GM12878 (cell line): ENCODE measurements at regions not wholly inside any gene's neighbourhood (a gene's known extent, or its start where the extent isn't known, plus 50 kb on each side); places are given as distances from the start of the nearest gene placed in this dataset.

Source experiments
- ATAC-seq: fragments of 200-7000 bp; cut with Tn5 transposase; 3 replicates; pipeline ENCODE4 v1.9.1; 2020; ENCODE audit warnings: mild to moderate bottlenecking, moderate library complexity
- BruUV-seq: library from RNA; stranded (reverse); fragments of 400-500 nt; replicated peaks from 2 replicates; lab custom pipeline; 2021; lab: Mats Ljungman, UMichigan
- CTCF ChIA-PET: fragments of 300-600 bp; sonication (Branson Sonifier 250); formaldehyde crosslinking; extraction: SDS; loops from one replicate; lab custom pipeline; 2021; ENCODE audit warnings: inconsistent platforms; lab: Yijun Ruan, JAX
- POLR2A ChIA-PET: fragments of 350-600 bp; formaldehyde crosslinking; extraction: SDS; loops from one replicate; lab custom pipeline; 2021; ENCODE audit warnings: inconsistent platforms; lab: Charles Lee
- RAD21 ChIA-PET: fragments of 300-600 bp; sonication (Branson Sonifier 250); formaldehyde crosslinking; loops from one replicate; lab custom pipeline; 2023; ENCODE audit warnings: antibody characterized with exemption; ENCODE audit not compliant: unreplicated experiment; lab: Charles Lee
- SMC1A ChIA-PET: fragments of 300-600 bp; sonication (Branson Sonifier 250); formaldehyde crosslinking; loops from one replicate; lab custom pipeline; 2023; ENCODE audit not compliant: unreplicated experiment, uncharacterized antibody; lab: Charles Lee
- DNase-seq: peaks from one replicate; pipeline ENCODE4 v3.0.0-alpha.2; 2011; ENCODE audit warnings: low read depth, low spot score
- FAIRE-seq: peaks from 3 replicates; lab custom pipeline; 2011; peaks lifted over from hg19 to GRCh38; lab: Jason Lieb, UNC
- H2AFZ ChIP-seq: 2 replicates; pipeline ENCODE4 v1.6.0; 2011; ENCODE audit warnings: low read depth, low read length, control low read depth; ENCODE audit not compliant: control insufficient read depth
- H3K27ac ChIP-seq: 2 replicates; pipeline ENCODE4 v1.5.1; 2011; ENCODE audit warnings: control low read depth; ENCODE audit not compliant: control insufficient read depth, insufficient read depth
- H3K27me3 ChIP-seq, 2 experiments: replicated peaks in 1 of 2; 2 replicates each; pipeline versions ENCODE4 v1.6.0 to v1.6.1; 2011; ENCODE audit warnings: low read length in 1 of 2; ENCODE audit not compliant: control insufficient read depth in 2 of 2, insufficient read depth in 2 of 2
- H3K36me3 ChIP-seq, 2 experiments: 2 replicates each; pipeline ENCODE4 v1.5.1; 2011; ENCODE audit warnings: low read length in 1 of 2; ENCODE audit not compliant: control insufficient read depth in 2 of 2, insufficient read depth in 2 of 2
- H3K4me1 ChIP-seq: 2 replicates; pipeline ENCODE4 v1.6.1; 2011; ENCODE audit warnings: mild to moderate bottlenecking, low read length, moderate library complexity, mixed read lengths; ENCODE audit not compliant: control insufficient read depth, insufficient read depth
- H3K4me2 ChIP-seq: 2 replicates; pipeline ENCODE4 v1.6.0; 2011; ENCODE audit warnings: control low read depth; ENCODE audit not compliant: control insufficient read depth, insufficient read depth
- H3K4me3 ChIP-seq: fragments of 200-600 bp; sonication (generic); 2 replicates; pipeline ENCODE4 v1.5.1; 2016
- H3K79me2 ChIP-seq: 2 replicates; pipeline ENCODE4 v1.6.0; 2011; ENCODE audit warnings: low read length; ENCODE audit not compliant: control insufficient read depth, insufficient read depth
- H3K9ac ChIP-seq: 2 replicates; pipeline ENCODE4 v1.8.0; 2011; ENCODE audit warnings: low read length, control low read depth, mixed read lengths; ENCODE audit not compliant: control insufficient read depth, insufficient read depth
- H3K9me3 ChIP-seq: replicated peaks from 3 replicates; pipeline ENCODE4 v1.5.1; 2011; ENCODE audit warnings: mild to moderate bottlenecking, low read length; ENCODE audit not compliant: control insufficient read depth, insufficient read depth
- H4K20me1 ChIP-seq: 2 replicates; pipeline ENCODE4 v1.6.0; 2011; ENCODE audit not compliant: control insufficient read depth, insufficient read depth
- ATF7 ChIP-seq: fragments of 450-650 bp; IDR thresholded peaks from 2 replicates; pipeline ENCODE4 v1.6.1; 2016; ENCODE audit warnings: low read depth, mild to moderate bottlenecking
- GABPA ChIP-seq: IDR thresholded peaks from 2 replicates; pipeline ENCODE4 v1.6.1; 2014; ENCODE audit warnings: antibody characterized with exemption, low read depth, mild to moderate bottlenecking, inconsistent platforms
- GATAD2B ChIP-seq: fragments of 450-650 bp; conservative IDR thresholded peaks from 2 replicates; pipeline ENCODE4 v1.6.1; 2017; ENCODE audit warnings: low read depth, mild to moderate bottlenecking, moderate library complexity
- IKZF1 ChIP-seq: fragments of 450-650 bp; conservative IDR thresholded peaks from 2 replicates; pipeline ENCODE4 v1.6.1; 2017; ENCODE audit warnings: antibody characterized with exemption, mild to moderate bottlenecking
- NFXL1 ChIP-seq: fragments of 450-650 bp; IDR thresholded peaks from 2 replicates; pipeline ENCODE4 v1.6.1; 2017; ENCODE audit warnings: antibody characterized with exemption, mild to moderate bottlenecking, borderline replicate concordance
- NR2C1 ChIP-seq: fragments of 450-650 bp; IDR thresholded peaks from 2 replicates; pipeline ENCODE4 v1.6.1; 2017; ENCODE audit warnings: antibody characterized with exemption, mild to moderate bottlenecking, moderate library complexity
- RBBP5 ChIP-seq: fragments of 200-600 bp; sonication (generic); conservative IDR thresholded peaks from 2 replicates; pipeline ENCODE4 v1.6.1; 2016
- WRNIP1 ChIP-seq: IDR thresholded peaks from 2 replicates; pipeline ENCODE4 v1.6.1; 2011; ENCODE audit warnings: low read depth, low read length, improper control_type of control experiment, borderline replicate concordance
- ZSCAN29 ChIP-seq: fragments of 450-650 bp; IDR thresholded peaks from 2 replicates; pipeline ENCODE4 v1.6.1; 2017; ENCODE audit warnings: mild to moderate bottlenecking, moderate library complexity
- ZZZ3 ChIP-seq: IDR thresholded peaks from 2 replicates; pipeline ENCODE4 v1.6.1; 2011; ENCODE audit warnings: low read depth; ENCODE audit not compliant: control insufficient read depth, insufficient read length
- in situ Hi-C: fragments of 300-500 bp; cut with MboI; formaldehyde crosslinking; loops from 9 replicates; pipeline ENCODE4 v1.14.3; 2018; ENCODE audit warnings: mixed read lengths
- intact Hi-C: fragments of 100-400 bp; cut with micrococcal nuclease; formaldehyde crosslinking; loops from one replicate; pipeline ENCODE4 v1.14.2; 2022; ENCODE audit not compliant: unreplicated experiment
- TF ChIP-seq, protein P1 (sequence below): fragments of 450-650 bp; formaldehyde crosslinking; IDR thresholded peaks from 2 replicates; pipeline ENCODE4 v1.4.0; 2022; ENCODE audit warnings: mild to moderate bottlenecking, moderate library complexity
- TF ChIP-seq, protein P2 (sequence below): IDR thresholded peaks from 2 replicates; pipeline ENCODE4 v1.6.1; 2011; ENCODE audit warnings: borderline replicate concordance, low read depth, mild to moderate bottlenecking, moderate library complexity, mixed read lengths, low read length; ENCODE audit not compliant: insufficient read depth; ENCODE audit errors: extremely low read length
- TF ChIP-seq, protein P3 (sequence below): fragments of 450-650 bp; IDR thresholded peaks from 2 replicates; pipeline ENCODE4 v1.6.1; 2017; ENCODE audit warnings: antibody characterized with exemption, mild to moderate bottlenecking, moderate library complexity
- TF ChIP-seq, protein P4 (sequence below): fragments of 450-650 bp; IDR thresholded peaks from 2 replicates; pipeline ENCODE4 v1.6.1; 2017; ENCODE audit warnings: mild to moderate bottlenecking
- TF ChIP-seq, protein P5 (sequence below): IDR thresholded peaks from 2 replicates; pipeline ENCODE4 v1.6.1; 2011; ENCODE audit warnings: borderline replicate concordance, low read depth, mild to moderate bottlenecking, moderate library complexity, low read length; ENCODE audit not compliant: insufficient read depth, poor library complexity, severe bottlenecking

DNA sequence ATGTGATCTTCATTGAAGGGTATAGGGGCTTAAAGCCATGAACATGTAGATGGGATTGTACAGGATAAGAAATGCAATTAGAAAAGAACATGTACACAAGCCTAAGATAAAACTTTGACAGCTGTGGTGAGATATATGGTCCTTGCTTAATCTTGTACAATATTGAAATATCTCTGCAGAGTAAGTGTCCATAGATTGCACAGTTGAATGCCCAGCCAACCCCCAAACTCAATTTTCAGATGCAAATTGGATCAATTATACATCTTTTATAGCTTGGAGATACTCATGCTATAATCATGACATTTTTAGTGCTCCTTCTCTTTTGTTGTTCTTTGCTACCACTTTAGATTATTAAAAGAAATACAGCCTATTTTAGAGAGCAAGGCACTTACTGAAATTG, 59.5 kb upstream of the CHSY3 start:
- no peak overlapping the region for H3K4me2 ChIP-seq
- no peaks in the 10 kb centered on the region for H3K36me3 ChIP-seq
- intact Hi-C loops (no loop called here), in situ Hi-C loops (no loop called here)
- SMC1A ChIA-PET, result interaction anchor here (0.9 kb wide), 1 partner anchor 17 kb away, joined by 3 read pairs; no protein-coding TSS in a partner anchor
- no peak overlapping the region for H3K27ac ChIP-seq
- no peaks in the 10 kb centered on the region for H3K79me2 ChIP-seq
- H3K9me3 ChIP-seq, result no peaks in the 10 kb centered on the region
- no peak overlapping the region for H2AFZ ChIP-seq
- H3K9ac ChIP-seq, result no peak overlapping the region
- no TSS peak for BruUV-seq
- H3K27me3 ChIP-seq, result no peaks in the 10 kb centered on the region
- CTCF ChIA-PET, result interaction anchor here (1.1 to 4.5 kb wide), 3 partner anchors 8 to 77 kb away, joined by 3 to 18 read pairs (median 6); no protein-coding TSS in a partner anchor
- no peaks in the 10 kb centered on the region for H3K4me1 ChIP-seq
- H4K20me1 ChIP-seq, result no peaks in the 10 kb centered on the region
- no peak for DNase-seq
- H3K4me3 ChIP-seq, result no peak overlapping the region
- POLR2A ChIA-PET, result no interaction called here
- RAD21 ChIA-PET, result no interaction called here
- no peak for FAIRE-seq
- ATAC-seq, result no peak
- TF ChIP-seq, protein P1, sequence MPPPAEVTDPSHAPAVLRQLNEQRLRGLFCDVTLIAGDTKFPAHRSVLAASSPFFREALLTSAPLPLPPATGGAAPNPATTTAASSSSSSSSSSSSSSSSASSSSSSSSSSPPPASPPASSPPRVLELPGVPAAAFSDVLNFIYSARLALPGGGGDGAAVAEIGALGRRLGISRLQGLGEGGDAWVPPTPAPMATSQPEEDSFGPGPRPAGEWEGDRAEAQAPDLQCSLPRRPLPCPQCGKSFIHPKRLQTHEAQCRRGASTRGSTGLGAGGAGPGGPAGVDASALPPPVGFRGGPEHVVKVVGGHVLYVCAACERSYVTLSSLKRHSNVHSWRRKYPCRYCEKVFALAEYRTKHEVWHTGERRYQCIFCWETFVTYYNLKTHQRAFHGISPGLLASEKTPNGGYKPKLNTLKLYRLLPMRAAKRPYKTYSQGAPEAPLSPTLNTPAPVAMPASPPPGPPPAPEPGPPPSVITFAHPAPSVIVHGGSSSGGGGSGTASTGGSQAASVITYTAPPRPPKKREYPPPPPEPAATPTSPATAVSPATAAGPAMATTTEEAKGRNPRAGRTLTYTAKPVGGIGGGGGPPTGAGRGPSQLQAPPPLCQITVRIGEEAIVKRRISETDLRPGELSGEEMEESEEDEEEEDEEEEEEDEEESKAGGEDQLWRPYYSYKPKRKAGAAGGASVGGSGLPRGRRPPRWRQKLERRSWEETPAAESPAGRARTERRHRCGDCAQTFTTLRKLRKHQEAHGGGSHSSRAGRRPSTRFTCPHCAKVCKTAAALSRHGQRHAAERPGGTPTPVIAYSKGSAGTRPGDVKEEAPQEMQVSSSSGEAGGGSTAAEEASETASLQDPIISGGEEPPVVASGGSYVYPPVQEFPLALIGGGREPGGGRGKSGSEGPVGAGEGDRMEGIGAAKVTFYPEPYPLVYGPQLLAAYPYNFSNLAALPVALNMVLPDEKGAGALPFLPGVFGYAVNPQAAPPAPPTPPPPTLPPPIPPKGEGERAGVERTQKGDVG (CRISPR knock-in tag), result no peak
- TF ChIP-seq GABPA (no peak), NFXL1 (no peak), ZZZ3 (no peak), ZSCAN29 (no peak), GATAD2B (no peak), NR2C1 (no peak), WRNIP1 (no peak), ATF7 (no peak), RBBP5 (no peak), IKZF1 (no peak)
- TF ChIP-seq, protein P2, sequence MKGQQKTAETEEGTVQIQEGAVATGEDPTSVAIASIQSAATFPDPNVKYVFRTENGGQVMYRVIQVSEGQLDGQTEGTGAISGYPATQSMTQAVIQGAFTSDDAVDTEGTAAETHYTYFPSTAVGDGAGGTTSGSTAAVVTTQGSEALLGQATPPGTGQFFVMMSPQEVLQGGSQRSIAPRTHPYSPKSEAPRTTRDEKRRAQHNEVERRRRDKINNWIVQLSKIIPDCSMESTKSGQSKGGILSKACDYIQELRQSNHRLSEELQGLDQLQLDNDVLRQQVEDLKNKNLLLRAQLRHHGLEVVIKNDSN, result no peak
- TF ChIP-seq, protein P3, sequence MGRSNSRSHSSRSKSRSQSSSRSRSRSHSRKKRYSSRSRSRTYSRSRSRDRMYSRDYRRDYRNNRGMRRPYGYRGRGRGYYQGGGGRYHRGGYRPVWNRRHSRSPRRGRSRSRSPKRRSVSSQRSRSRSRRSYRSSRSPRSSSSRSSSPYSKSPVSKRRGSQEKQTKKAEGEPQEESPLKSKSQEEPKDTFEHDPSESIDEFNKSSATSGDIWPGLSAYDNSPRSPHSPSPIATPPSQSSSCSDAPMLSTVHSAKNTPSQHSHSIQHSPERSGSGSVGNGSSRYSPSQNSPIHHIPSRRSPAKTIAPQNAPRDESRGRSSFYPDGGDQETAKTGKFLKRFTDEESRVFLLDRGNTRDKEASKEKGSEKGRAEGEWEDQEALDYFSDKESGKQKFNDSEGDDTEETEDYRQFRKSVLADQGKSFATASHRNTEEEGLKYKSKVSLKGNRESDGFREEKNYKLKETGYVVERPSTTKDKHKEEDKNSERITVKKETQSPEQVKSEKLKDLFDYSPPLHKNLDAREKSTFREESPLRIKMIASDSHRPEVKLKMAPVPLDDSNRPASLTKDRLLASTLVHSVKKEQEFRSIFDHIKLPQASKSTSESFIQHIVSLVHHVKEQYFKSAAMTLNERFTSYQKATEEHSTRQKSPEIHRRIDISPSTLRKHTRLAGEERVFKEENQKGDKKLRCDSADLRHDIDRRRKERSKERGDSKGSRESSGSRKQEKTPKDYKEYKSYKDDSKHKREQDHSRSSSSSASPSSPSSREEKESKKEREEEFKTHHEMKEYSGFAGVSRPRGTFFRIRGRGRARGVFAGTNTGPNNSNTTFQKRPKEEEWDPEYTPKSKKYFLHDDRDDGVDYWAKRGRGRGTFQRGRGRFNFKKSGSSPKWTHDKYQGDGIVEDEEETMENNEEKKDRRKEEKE, result no peak
- TF ChIP-seq, protein P4, sequence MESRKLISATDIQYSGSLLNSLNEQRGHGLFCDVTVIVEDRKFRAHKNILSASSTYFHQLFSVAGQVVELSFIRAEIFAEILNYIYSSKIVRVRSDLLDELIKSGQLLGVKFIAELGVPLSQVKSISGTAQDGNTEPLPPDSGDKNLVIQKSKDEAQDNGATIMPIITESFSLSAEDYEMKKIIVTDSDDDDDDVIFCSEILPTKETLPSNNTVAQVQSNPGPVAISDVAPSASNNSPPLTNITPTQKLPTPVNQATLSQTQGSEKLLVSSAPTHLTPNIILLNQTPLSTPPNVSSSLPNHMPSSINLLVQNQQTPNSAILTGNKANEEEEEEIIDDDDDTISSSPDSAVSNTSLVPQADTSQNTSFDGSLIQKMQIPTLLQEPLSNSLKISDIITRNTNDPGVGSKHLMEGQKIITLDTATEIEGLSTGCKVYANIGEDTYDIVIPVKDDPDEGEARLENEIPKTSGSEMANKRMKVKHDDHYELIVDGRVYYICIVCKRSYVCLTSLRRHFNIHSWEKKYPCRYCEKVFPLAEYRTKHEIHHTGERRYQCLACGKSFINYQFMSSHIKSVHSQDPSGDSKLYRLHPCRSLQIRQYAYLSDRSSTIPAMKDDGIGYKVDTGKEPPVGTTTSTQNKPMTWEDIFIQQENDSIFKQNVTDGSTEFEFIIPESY, result no peak
- TF ChIP-seq, protein P5, sequence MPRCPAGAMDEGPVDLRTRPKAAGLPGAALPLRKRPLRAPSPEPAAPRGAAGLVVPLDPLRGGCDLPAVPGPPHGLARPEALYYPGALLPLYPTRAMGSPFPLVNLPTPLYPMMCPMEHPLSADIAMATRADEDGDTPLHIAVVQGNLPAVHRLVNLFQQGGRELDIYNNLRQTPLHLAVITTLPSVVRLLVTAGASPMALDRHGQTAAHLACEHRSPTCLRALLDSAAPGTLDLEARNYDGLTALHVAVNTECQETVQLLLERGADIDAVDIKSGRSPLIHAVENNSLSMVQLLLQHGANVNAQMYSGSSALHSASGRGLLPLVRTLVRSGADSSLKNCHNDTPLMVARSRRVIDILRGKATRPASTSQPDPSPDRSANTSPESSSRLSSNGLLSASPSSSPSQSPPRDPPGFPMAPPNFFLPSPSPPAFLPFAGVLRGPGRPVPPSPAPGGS, result no peak
